RWPE1 (cell line): ENCODE measurements at regions not wholly inside any gene's neighbourhood (a gene's known extent, or its start where the extent isn't known, plus 50 kb on each side); places are given as distances from the start of the nearest gene placed in this dataset.

Source experiments
- CTCF ChIA-PET: fragments of 350-600 bp; sonication (Branson Sonifier 250); formaldehyde crosslinking; extraction: SDS; loops from one replicate; lab custom pipeline; 2021; lab: Yijun Ruan, JAX
- POLR2A ChIA-PET: fragments of 400-600 bp; formaldehyde crosslinking; extraction: SDS; loops from one replicate; lab custom pipeline; 2020; ENCODE audit warnings: antibody characterized with exemption; ENCODE audit not compliant: low non-redundant PET; lab: Yijun Ruan, JAX
- DNase-seq: peaks from one replicate; pipeline ENCODE4 v3.0.0; 2012; ENCODE audit warnings: low spot score
- H3K27ac ChIP-seq: fragments of 450-650 bp; 2 replicates; pipeline ENCODE4 v1.5.1; 2017
- CTCF ChIP-seq: fragments of 450-650 bp; conservative IDR thresholded peaks from 2 replicates; pipeline ENCODE4 v1.5.1; 2017; ENCODE audit warnings: low read depth, mild to moderate bottlenecking

GRCh38 chr16:54693864-54694263 lies 236.8 kb upstream of the IRX5 start:
- POLR2A ChIA-PET: no interaction called here
- TF ChIP-seq CTCF: no peak
- H3K27ac ChIP-seq: no peak overlapping the region
- CTCF ChIA-PET: no interaction called here
- DNase-seq: no peak

- TF ChIP-seq CTCF: no peak
- no peak overlapping the region for H3K27ac ChIP-seq
- DNase-seq: no peak
- ChIA-PET CTCF (interaction anchor here (0.6 kb wide), 1 partner anchor 14 kb away, joined by 4 read pairs; no protein-coding TSS in a partner anchor), POLR2A (no interaction called here)
Measured at GRCh38 chr16:54690710-54691109, 240.0 kb upstream of the IRX5 start.

- no peak for TF ChIP-seq CTCF
- DNase-seq: no peak
- CTCF ChIA-PET: interaction anchor here (0.6 kb wide), 1 partner anchor 14 kb away, joined by 4 read pairs; no protein-coding TSS in a partner anchor
- POLR2A ChIA-PET: no interaction called here
- no peak overlapping the region for H3K27ac ChIP-seq
Measured at GRCh38 chr16:54690306-54690705, 240.4 kb upstream of the IRX5 start.

GRCh38 chr16:54689072-54689865 lies 241.4 kb upstream of the IRX5 start:
- ChIA-PET CTCF (no interaction called here), POLR2A (no interaction called here)
- no peak overlapping the region for H3K27ac ChIP-seq
- TF ChIP-seq CTCF: no peak
- no peak for DNase-seq

GRCh38 chr16:54688339-54688738 lies 242.3 kb upstream of the IRX5 start:
- no peak for TF ChIP-seq CTCF
- H3K27ac ChIP-seq: no peak overlapping the region
- ChIA-PET CTCF (no interaction called here), POLR2A (no interaction called here)
- DNase-seq: no peak

GRCh38 chr16:54687043-54687899 lies 243.4 kb upstream of the IRX5 start:
- DNase-seq: no peak
- no peak for TF ChIP-seq CTCF
- H3K27ac ChIP-seq: no peak overlapping the region
- ChIA-PET POLR2A (no interaction called here), CTCF (interaction anchor here (0.8 kb wide), 2 partner anchors 12 to 449 kb away, joined by 4 to 11 read pairs; no protein-coding TSS in a partner anchor)
